ENCODE measurements at regions not wholly inside any gene's neighbourhood (a gene's known extent, or its start where the extent isn't known, plus 50 kb on each side); places are given as distances from the start of the nearest gene placed in this dataset.

DNA sequence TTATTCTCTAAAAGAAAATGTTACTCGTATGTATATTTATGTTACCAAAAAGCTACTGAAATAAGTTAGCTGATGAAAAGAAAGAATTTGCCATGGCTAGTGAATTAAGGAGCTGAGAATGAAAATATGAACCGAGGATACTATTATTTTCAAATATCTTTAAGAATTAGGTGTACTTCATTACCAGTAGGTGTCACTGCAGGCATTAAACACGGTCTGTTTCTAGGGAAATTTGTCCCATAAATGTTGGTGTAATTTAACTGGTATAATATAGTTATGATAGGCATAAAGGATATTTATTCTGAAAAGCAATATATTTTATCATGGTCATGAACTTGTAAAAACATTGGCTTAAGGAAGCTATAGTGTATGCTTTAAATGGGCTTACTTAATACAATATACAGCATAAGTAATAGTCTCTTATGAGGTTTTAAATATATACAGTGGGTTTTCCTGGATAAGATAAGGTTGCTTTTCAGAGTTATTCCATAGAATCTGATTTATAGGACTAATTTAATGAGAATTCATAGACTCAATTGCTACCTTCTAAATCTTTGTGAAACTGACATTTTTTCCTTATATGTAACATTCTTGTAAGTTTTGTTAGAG, 72.4 kb upstream of the MPDZ start:
- TF ChIP-seq EP300 (IDR thresholded peaks at IDR 0.05) (no peak), POLR2A (IDR thresholded peaks at IDR 0.05) (no peak)
- TF ChIP-seq, protein P1, sequence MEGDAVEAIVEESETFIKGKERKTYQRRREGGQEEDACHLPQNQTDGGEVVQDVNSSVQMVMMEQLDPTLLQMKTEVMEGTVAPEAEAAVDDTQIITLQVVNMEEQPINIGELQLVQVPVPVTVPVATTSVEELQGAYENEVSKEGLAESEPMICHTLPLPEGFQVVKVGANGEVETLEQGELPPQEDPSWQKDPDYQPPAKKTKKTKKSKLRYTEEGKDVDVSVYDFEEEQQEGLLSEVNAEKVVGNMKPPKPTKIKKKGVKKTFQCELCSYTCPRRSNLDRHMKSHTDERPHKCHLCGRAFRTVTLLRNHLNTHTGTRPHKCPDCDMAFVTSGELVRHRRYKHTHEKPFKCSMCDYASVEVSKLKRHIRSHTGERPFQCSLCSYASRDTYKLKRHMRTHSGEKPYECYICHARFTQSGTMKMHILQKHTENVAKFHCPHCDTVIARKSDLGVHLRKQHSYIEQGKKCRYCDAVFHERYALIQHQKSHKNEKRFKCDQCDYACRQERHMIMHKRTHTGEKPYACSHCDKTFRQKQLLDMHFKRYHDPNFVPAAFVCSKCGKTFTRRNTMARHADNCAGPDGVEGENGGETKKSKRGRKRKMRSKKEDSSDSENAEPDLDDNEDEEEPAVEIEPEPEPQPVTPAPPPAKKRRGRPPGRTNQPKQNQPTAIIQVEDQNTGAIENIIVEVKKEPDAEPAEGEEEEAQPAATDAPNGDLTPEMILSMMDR (IDR thresholded peaks at IDR 0.05): peak; percentile 50 to 66 (median 59)

Data from gastroesophageal sphincter (tissue), 3 donors.